NCI-H69 (cell line): ENCODE measurements at regions not wholly inside any gene's neighbourhood (a gene's known extent, or its start where the extent isn't known, plus 50 kb on each side); places are given as distances from the start of the nearest gene placed in this dataset.

Source experiments
- DNase-seq: peaks from one replicate; lab custom pipeline; 2025; lab: John Stamatoyannopoulos, UW

DNA sequence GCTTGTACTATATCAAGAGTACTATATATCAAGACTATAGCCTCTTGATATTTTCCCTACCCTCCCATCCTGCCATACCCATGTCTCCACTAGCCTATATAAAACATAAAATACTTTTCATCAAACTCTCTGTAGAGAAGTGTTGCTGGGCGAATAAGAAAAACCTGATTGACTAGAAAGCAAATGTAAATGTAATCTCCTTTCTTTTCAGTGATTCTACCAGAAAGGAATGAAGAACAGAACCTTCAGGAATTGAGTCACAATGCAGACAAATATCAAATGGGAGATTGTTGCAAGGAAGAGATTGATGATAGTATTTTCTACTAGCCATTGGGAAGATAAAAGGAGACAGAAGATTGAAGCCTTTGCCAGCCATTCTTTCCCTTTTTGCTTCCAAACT, 89.2 kb downstream of the KCNRG start:
- DNase-seq, result no peak

- no peak for DNase-seq
Measured at GRCh38 chr13:50106559-50106958, 91.3 kb downstream of the KCNRG start.

DNA sequence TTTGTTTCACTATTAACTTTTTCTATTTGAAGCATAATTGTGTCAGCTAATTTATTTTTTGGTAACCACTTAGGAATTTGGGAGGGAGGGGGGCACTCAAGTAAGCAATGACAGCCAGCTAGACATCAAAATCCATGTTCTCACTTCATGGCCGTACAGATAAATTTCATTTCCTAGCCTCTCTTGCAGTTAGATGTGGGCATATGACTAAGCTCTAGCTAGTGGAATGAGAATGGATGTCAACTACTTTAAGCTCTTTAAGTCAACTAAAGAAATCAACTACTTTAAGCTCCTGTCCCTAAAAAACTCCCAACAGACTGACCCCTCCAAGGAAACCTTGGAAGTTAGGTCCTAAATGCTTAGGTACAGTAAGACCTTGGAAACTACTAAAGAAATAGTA, 92.0 kb downstream of the KCNRG start:
- DNase-seq, result no peak

DNA sequence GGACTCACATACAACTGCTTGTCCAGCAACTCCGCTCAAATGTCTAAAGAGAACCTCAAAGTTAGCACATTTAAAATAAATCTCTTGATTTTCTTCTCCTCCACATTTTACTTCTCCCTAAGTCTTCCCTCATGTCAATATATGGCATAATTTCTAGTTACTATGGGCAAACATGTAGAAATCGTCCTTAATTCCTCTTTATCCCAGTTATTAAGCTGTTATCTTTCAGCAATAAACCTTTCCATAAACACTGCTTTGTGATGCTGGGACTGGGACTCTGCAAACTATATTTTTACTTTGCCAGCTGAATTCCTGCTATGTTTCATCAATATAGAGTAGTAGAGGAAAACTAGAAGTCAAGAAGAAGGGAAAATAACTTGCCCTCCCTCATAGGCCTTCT, 99.7 kb downstream of the KCNRG start:
- DNase-seq, result no peak

GRCh38 chr13:50115695-50116094, 100.5 kb downstream of the KCNRG start:
- no peak for DNase-seq

DNA sequence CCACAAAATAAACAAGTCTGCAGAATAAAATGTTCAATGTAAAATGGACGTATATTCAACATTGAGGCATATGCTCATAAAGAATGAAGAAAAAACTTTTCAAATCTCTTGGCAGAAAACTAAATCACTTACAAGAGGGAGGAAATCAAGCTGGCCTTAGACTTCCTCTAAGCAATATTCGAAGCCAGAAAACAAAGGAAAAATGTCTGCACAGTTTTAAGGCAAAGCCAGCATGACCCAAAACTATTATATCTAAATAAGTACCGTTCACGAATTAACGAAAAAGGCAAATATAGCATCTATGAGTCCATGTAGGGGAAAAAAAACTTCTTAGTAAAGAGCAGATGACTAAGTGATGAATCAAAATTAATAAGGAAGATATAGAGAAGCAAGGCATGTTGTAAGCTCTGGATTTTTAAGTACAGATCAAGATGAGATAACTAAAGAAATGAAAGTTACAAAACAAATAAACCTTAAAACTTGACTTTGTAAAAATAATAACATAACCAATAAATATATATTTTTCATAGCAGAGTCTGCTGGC, 101.3 kb downstream of the KCNRG start:
- no peak for DNase-seq

DNA sequence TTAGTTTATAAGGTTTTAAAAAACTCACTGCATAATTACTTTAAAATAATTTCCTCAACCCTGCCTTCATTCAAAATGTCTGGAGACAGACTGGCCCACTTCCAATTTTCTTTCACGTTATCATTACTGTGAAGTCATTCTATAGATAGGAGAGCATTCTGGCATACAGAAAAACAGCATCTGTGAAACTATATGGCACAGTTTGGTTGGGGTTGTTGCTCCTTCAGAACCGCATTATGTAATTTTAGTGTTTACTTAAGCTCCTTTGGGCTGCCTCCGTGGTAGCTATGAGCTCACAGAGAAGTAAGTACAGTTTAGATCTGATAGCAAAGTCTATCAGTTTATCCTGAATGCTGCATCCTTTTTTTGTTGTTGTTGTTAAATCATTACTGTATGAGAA, 104.3 kb downstream of the KCNRG start:
- DNase-seq, result peak; percentile 64

DNA sequence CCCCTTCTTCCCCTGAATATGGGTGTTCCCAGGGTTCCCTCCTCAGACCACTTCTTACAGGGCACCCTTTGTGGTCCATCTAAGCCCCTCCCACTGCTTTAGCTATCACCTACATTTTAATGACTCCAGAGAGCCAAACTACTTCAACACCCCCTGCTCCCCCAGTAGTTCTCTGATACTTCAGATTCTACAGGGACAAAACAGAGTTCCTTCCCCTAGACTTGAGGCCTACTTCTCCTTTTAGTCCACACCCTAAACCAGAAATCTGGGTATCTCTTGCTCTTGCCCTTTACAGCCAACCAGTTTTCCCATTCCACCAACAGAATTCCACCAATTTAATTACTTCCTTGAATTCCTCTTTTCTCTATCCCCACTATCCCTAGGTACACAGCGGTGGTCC, 107.2 kb downstream of the KCNRG start:
- DNase-seq, result peak; percentile 25

GRCh38 chr13:50123002-50123401, 107.8 kb downstream of the KCNRG start:
- peak; percentile 35 for DNase-seq

DNA sequence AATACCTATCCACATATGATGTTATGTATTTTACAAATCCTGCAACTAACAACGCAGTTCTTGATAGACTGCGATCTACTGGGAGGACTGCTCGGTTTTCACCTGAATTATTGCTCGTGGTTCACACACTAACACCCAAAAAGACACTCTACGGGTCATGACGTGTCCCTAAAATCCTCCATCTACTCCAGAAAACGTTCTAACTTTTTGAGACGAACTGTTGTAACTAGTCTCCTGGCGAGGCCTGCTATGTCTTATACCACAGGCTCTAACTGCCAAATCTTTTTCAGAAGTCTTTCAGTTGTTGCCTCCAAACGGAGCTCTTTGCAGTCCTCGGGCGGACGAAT, 108.2 kb downstream of the KCNRG start:
- DNase-seq, result no peak

DNA sequence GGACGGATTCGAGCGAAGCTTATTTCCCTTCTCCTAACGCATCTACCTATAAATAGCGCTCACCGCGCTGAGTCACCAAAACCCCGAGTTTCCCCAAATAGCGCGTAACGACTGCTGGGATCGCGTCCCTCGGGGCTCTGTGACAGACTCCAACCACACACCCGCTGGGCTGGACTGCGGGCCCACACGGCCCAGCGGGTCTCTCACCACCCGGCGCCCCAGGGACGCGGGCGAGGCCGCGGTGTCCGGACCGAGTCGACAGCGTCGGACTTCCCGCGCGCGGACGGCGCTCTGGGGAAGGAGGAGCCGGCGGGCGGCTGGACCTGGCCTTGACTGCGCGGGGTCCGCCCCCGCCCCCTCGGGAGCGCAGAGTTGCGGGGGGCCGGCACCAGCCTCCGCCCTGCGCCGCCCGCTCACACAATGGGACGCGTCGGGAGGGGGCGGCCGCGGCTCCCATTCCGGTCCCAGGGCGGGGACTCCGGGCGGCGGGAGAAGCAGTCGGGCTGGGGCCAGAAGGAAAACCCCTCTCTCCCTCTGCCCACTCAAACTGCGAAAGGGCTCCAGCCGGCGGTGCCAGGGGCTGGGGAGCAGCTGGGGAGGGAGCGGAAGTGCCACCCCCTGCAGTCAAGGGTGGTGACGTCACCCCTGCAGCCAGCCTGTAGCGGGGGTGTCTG, 108.8 kb downstream of the KCNRG start:
- peak; percentile 96 for DNase-seq

DNA sequence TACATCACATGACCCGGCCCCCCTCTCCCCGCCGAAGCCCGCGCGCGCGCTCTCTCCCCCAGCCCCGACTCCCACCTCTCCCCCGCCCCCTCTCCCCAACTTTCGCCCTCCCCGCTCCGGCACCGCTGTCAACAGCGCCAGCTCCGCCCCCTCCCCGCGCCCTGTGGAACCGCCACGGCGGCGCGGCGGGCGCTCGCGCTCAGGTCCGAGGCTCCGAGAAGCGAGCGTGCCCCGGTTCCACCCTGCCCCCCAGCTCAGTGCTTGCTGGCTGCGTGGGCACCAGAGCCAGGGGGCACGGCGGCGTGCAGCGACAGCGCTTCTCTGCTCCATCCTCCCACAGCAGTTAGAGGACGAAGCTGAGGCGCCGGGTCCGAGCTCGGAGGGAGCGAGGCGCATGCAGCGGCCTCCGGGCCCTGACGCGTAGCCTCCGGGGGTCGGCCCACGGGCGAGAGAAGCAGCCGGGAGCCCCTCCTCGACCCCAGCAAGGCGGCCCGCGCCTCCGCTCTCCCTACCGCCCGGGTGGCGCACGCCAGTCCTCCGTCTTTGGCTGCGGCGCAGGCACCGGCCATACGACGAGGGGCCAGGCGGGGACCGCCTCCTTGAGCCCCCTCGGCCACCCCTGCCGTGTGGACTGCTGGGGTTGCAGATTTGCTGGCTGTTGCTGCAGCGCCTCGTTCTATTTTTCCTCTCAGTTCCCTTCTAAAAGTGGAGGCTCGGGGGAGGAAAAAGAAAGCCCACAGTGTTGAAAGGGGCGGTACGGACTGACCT, 109.5 kb downstream of the KCNRG start:
- peak; percentile 83 for DNase-seq

- DNase-seq, result no peak
Measured at GRCh38 chr13:50125304-50125553, 110.0 kb downstream of the KCNRG start.

DNA sequence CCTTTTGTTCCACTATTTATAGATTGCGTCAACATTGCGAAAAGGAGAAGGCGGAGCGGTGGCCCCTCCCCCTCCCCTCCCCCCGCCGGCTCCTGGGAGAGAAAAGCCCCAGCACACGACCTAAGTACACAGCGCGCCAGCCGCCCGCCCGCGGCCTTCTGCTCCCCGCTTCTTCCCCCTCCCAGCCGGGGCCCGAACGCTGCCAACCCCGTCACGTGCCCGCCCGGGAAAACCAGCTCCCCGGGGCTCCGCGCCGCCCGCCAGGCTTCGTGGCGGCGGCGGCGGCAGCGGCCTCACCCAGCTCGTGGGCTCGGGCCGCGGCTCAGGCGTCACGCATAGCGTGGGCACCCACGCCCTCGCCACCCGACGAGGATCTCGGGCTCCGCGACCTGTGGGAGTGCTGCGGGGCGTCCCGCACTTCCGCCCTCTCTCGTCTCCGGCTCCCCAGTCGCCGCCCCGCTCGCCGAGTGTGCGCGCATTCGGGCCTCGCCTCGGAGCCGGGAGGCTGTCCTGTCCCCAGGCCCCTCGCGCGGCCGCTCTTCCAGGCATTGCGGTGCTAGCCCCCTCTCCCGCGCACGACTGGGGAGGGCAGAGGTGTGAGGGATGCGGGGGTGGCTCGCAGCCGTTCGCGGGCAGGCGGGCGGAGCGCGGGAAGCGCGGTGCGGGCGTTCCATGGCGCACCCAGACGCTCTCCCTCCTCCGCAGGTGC, 110.5 kb downstream of the KCNRG start:
- peak; percentile 96 for DNase-seq

DNA sequence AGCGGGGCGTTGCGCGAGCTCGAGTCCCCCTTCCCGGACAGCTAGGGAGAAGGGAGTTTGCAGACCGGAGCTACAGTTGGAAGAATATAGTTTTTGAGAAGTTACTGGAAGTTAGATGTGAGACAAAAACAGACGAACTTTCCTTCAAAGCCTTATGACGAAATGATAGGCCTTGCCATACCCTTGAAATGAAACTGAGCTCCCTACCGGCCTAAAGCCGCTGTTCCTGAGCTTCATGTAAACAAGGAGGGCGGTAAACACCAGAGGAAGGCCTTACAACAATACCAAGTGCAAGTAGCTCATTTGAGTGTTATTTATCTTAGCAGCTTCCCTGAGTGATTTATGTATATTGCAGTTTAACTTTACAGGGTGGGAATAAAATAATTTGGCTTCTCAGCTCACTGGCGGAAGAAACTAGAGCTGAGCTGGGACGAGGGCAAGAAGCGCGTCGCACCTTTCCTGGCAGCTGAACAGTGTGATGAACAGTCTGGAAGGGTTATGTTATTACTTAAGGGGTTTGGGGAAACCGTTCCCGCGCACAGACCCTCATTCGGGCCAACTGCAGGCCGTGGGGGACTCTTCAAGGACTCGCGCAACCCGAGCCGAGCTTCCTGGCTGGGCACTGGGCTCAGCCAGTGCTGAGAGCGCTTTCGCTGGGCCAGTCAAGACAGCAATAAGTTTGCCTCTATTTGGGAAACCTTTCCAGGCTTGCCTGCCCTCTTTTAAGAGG, 111.2 kb downstream of the KCNRG start:
- DNase-seq, result peak; percentile 73

DNA sequence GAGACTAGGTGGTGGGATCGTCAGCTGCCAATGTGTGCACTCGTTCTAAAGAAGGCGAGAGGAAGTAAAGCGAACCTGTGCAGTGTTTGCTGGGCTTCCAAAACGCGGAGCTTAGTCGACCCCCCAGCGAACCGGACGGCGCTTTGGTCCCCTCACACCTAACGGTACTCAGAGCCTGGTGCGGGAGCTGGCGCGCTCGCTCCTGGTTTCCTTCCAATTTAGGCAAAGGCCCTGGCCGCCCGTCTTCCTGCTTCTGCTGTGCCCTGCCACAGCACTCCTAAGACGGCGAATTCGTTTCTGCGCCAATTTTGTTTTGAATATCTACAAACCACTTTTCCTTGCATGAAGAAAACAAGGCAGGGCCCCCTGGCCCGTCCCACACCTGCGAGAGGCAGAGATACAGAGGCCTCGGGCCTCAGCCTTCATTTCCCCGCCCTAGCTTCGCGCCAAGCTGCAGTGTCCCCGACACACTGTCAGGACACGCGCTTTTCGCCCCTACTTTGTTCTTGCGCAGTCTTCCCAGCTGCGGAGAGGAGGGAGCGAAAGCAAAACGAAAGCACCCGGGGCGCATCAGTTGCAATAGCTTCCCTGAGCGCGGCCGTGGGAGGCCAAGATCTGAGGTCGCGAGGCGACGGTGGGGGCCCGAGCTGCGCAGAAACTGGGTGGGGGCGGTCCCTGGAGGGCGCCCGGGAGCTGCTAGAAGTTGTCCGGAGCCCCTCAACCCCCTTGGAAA, 111.9 kb downstream of the KCNRG start:
- no peak for DNase-seq

- no peak for DNase-seq
Measured at GRCh38 chr13:50127726-50128291, 112.6 kb downstream of the KCNRG start.

- DNase-seq, result no peak
Measured at GRCh38 chr13:50128428-50128931, 113.2 kb downstream of the KCNRG start.

GRCh38 chr13:50129081-50129705, 113.9 kb downstream of the KCNRG start:
- DNase-seq, result no peak

DNA sequence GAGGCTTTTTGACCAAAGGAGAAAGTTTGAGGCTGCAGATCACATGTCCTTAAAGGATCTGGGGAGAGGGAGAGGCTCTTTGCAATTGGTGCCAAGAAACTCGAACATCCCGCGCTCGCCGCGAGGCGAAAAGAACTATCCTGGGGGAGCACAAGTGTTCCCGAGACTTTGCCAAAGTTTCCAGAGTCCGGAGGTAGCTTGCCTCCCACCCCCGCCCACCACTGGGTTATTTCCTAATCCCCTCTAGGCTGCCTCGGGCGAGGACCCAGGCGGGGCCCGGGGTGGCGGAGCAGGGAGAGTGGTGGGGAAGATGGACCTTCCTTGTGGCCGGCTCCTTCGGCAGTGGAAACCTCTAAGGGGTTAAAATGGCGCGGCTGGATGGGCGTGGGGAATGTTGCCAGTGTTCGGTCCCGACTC, 114.5 kb downstream of the KCNRG start:
- no peak for DNase-seq
